ENCODE measurements at regions not wholly inside any gene's neighbourhood (a gene's known extent, or its start where the extent isn't known, plus 50 kb on each side); places are given as distances from the start of the nearest gene placed in this dataset.

GRCh38 chr13:64186071-64186470 lies 2770.4 kb upstream of the PCDH20 start:
- RAD21 ChIA-PET (ENCODE audit: unreplicated experiment) = no interaction called here
- H3K4me3 ChIP-seq = no peak overlapping the region
- TF ChIP-seq, protein P1, sequence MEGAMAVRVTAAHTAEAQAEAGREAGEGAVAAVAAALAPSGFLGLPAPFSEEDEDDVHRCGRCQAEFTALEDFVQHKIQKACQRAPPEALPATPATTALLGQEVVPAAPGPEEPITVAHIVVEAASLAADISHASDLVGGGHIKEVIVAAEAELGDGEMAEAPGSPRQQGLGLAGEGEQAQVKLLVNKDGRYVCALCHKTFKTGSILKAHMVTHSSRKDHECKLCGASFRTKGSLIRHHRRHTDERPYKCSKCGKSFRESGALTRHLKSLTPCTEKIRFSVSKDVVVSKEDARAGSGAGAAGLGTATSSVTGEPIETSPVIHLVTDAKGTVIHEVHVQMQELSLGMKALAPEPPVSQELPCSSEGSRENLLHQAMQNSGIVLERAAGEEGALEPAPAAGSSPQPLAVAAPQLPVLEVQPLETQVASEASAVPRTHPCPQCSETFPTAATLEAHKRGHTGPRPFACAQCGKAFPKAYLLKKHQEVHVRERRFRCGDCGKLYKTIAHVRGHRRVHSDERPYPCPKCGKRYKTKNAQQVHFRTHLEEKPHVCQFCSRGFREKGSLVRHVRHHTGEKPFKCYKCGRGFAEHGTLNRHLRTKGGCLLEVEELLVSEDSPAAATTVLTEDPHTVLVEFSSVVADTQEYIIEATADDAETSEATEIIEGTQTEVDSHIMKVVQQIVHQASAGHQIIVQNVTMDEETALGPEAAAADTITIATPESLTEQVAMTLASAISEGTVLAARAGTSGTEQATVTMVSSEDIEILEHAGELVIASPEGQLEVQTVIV (IDR thresholded peaks at IDR 0.05; ENCODE audit: borderline replicate concordance, partially characterized antibody) = no peak
- TF ChIP-seq ZBTB11 (CRISPR knock-in tag; IDR thresholded peaks at IDR 0.05) = no peak
- TF ChIP-seq, protein P2, sequence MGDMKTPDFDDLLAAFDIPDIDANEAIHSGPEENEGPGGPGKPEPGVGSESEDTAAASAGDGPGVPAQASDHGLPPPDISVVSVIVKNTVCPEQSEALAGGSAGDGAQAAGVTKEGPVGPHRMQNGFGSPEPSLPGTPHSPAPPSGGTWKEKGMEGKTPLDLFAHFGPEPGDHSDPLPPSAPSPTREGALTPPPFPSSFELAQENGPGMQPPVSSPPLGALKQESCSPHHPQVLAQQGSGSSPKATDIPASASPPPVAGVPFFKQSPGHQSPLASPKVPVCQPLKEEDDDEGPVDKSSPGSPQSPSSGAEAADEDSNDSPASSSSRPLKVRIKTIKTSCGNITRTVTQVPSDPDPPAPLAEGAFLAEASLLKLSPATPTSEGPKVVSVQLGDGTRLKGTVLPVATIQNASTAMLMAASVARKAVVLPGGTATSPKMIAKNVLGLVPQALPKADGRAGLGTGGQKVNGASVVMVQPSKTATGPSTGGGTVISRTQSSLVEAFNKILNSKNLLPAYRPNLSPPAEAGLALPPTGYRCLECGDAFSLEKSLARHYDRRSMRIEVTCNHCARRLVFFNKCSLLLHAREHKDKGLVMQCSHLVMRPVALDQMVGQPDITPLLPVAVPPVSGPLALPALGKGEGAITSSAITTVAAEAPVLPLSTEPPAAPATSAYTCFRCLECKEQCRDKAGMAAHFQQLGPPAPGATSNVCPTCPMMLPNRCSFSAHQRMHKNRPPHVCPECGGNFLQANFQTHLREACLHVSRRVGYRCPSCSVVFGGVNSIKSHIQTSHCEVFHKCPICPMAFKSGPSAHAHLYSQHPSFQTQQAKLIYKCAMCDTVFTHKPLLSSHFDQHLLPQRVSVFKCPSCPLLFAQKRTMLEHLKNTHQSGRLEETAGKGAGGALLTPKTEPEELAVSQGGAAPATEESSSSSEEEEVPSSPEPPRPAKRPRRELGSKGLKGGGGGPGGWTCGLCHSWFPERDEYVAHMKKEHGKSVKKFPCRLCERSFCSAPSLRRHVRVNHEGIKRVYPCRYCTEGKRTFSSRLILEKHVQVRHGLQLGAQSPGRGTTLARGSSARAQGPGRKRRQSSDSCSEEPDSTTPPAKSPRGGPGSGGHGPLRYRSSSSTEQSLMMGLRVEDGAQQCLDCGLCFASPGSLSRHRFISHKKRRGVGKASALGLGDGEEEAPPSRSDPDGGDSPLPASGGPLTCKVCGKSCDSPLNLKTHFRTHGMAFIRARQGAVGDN (IDR thresholded peaks at IDR 0.05) = no peak
- TF ChIP-seq BRCA1 (IDR thresholded peaks at IDR 0.05; ENCODE audit: low read depth, low read length) = no peak
- TF ChIP-seq HSF1 (IDR thresholded peaks at IDR 0.05; ENCODE audit: low read depth, low read length) = no peak
- TF ChIP-seq NR2F1 (conservative IDR thresholded peaks at IDR 0.05) = no peak
- TF ChIP-seq LARP7 (IDR thresholded peaks at IDR 0.05) = no peak
- TF ChIP-seq TARDBP (IDR thresholded peaks at IDR 0.05; ENCODE audit: borderline replicate concordance) = no peak
- H4K20me1 ChIP-seq (ENCODE audit: control insufficient read depth, insufficient read depth) = no peaks in the 10 kb centered on the region
- no peaks in the 10 kb centered on the region for H3K27me3 ChIP-seq (replicated peaks in 1 of 2; ENCODE audit: control insufficient read depth in 2 of 2, insufficient read depth in 2 of 2, low read length in 1 of 2)
- no peak overlapping the region for H2AFZ ChIP-seq (ENCODE audit: control insufficient read depth, low read depth, low read length)
- CTCF ChIA-PET = interaction anchor here (1.6 kb wide), 1 partner anchor 9 kb away, joined by 4 read pairs; no protein-coding TSS in a partner anchor
- FAIRE-seq = no peak
- ATAC-seq = no peak
- in situ Hi-C loops (cut with MboI) = no loop called here
- no TSS peak for BruUV-seq (replicated peaks)
- H3K27ac ChIP-seq (ENCODE audit: control insufficient read depth, insufficient read depth) = no peak overlapping the region
- WGBS (ENCODE audit: insufficient coverage, insufficient replicate concordance, low lambda C conversion rate, missing lambda C conversion rate) = 0% methylated on average over 1 of the region's 1 CpG
- no peak overlapping the region for H3K4me2 ChIP-seq (ENCODE audit: control insufficient read depth, insufficient read depth)
- POLR2A ChIA-PET = no interaction called here
- H3K9me3 ChIP-seq (replicated peaks; ENCODE audit: control insufficient read depth, insufficient read depth, low read length) = no peaks in the 10 kb centered on the region
- SMC1A ChIA-PET (ENCODE audit: uncharacterized antibody, unreplicated experiment) = no interaction called here
- no peaks in the 10 kb centered on the region for H3K4me1 ChIP-seq (ENCODE audit: control insufficient read depth, insufficient read depth, low read length)
- no peaks in the 10 kb centered on the region for H3K79me2 ChIP-seq (ENCODE audit: control insufficient read depth, insufficient read depth, low read length)
- no peak overlapping the region for H3K9ac ChIP-seq (ENCODE audit: control insufficient read depth, insufficient read depth, low read length)
- intact Hi-C loops (cut with micrococcal nuclease; ENCODE audit: unreplicated experiment) = no loop called here
- no peak for DNase-seq (ENCODE audit: low read depth, low spot score)
- H3K36me3 ChIP-seq (ENCODE audit: control insufficient read depth in 2 of 2, insufficient read depth in 2 of 2, low read length in 1 of 2) = no peaks in the 10 kb centered on the region
